ENCODE measurements at regions not wholly inside any gene's neighbourhood (a gene's known extent, or its start where the extent isn't known, plus 50 kb on each side); places are given as distances from the start of the nearest gene placed in this dataset.

DNA sequence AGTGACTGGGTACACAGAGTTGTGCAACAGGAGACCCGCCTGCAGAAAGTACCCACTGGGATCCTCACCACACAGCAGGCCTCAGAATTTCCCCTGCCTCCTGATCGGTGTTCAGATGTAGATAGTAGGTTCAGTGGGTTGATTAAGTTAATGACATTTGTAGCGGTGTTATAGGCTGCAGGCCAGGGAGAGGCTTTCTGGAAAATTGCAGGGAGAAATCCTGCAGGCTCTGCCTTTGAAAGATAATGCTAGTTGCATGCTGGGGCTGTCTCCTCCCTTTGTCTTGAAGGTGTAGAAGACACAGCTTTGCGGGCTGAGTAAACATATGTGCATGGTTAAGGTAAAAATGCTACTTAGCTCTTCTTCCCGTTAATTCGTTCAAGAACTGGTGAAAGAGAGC is 406.3 kb upstream of the RBFOX1 start:
- ChIA-PET POLR2A (no interaction called here), CTCF (no interaction called here)
- TF ChIP-seq, protein P1, sequence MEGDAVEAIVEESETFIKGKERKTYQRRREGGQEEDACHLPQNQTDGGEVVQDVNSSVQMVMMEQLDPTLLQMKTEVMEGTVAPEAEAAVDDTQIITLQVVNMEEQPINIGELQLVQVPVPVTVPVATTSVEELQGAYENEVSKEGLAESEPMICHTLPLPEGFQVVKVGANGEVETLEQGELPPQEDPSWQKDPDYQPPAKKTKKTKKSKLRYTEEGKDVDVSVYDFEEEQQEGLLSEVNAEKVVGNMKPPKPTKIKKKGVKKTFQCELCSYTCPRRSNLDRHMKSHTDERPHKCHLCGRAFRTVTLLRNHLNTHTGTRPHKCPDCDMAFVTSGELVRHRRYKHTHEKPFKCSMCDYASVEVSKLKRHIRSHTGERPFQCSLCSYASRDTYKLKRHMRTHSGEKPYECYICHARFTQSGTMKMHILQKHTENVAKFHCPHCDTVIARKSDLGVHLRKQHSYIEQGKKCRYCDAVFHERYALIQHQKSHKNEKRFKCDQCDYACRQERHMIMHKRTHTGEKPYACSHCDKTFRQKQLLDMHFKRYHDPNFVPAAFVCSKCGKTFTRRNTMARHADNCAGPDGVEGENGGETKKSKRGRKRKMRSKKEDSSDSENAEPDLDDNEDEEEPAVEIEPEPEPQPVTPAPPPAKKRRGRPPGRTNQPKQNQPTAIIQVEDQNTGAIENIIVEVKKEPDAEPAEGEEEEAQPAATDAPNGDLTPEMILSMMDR (IDR thresholded peaks at IDR 0.05; ENCODE audit: insufficient read depth, low read depth, low read length) = no peak
- DNase-seq (ENCODE audit: low read depth) = no peak
- H3K27me3 ChIP-seq (ENCODE audit: control insufficient read depth, insufficient read depth, low read length) = no peaks in the 10 kb centered on the region
- H3K4me3 ChIP-seq (ENCODE audit: low read depth, low read length) = no peak overlapping the region
- H3K36me3 ChIP-seq (ENCODE audit: control insufficient read depth, insufficient read depth, low read length) = no peaks in the 10 kb centered on the region

DNA sequence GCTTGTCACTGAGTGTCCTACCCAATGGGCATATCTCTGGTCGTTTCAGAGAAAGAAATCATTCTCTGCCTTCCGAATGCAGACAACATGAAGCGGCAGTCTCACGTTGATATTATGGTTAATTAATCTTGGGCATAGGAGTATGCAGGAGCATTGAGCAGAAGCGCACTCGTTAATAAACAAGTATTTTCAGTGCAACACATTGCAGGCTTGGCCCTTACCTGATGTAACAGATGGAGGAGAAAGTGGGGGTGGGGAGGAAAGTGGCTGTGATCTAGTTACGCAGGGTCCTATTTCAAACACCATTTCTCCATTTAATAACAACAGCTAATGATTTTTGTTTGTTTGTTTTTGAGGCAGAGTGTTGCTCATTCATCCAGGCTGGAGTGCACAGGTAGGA is 414.0 kb upstream of the RBFOX1 start:
- TF ChIP-seq, protein P1 (IDR thresholded peaks at IDR 0.05; ENCODE audit: insufficient read depth, low read depth, low read length) = no peak
- Histone ChIP-seq H3K36me3 (ENCODE audit: control insufficient read depth, insufficient read depth, low read length) (no peaks in the 10 kb centered on the region), H3K4me3 (ENCODE audit: low read depth, low read length) (no peak overlapping the region), H3K27me3 (ENCODE audit: control insufficient read depth, insufficient read depth, low read length) (no peaks in the 10 kb centered on the region)
- ChIA-PET CTCF (interaction anchor here (0.6 kb wide), 1 partner anchor 1247 kb away, joined by 3 read pairs; no protein-coding TSS in a partner anchor), POLR2A (no interaction called here)
- no peak for DNase-seq (ENCODE audit: low read depth)

DNA sequence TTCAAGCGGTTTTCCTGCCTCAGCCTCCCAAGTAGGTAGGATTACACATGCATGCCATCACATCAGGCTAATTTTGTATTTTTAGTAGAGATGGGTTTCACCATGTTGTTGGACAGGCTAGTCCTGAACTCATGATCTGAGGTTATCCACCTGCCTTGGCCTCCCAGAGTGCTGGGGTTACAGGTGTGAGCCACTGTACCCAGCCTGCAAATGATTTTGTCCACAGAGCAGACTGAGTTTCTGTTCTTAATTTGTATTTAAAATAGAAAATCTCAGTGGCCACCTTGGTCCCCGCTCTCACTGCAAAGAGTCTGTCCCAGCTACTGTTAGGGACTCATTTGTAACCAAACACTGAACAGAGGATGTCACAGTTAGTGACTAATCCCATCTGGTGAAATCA is 415.7 kb upstream of the RBFOX1 start:
- CTCF ChIA-PET = no interaction called here
- POLR2A ChIA-PET = no interaction called here
- H3K36me3 ChIP-seq (ENCODE audit: control insufficient read depth, insufficient read depth, low read length) = no peaks in the 10 kb centered on the region

DNA sequence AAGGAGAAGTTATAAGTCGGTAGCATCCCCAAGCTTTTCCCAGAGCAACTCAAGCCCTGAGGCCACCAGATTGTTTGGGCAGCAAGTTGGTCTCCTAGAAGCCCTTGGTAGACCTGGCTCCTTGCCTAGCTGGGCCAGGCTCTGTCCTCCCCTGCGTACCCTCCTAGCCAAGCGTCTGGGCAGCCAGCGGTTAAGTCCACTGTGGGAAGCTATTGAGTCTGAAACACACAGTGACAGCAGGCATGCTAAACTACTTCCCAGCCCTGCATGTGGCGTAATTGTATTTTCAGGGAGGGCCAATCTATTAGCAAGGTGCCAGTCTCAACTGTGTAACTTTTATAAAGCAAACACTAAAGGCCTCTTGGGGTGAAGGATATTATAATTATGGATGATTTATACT is 419.1 kb upstream of the RBFOX1 start:
- ChIA-PET CTCF (no interaction called here), POLR2A (no interaction called here)
- DNase-seq (ENCODE audit: low read depth) = no peak
- Histone ChIP-seq H3K36me3 (ENCODE audit: control insufficient read depth, insufficient read depth, low read length) (no peaks in the 10 kb centered on the region), H3K27me3 (ENCODE audit: control insufficient read depth, insufficient read depth, low read length) (no peaks in the 10 kb centered on the region), H3K4me3 (ENCODE audit: low read depth, low read length) (no peak overlapping the region)
- TF ChIP-seq, protein P1 (IDR thresholded peaks at IDR 0.05; ENCODE audit: insufficient read depth, low read depth, low read length) = no peak

More for the DNA sequence above, 415.7 kb upstream of the RBFOX1 start:
- no peaks in the 10 kb centered on the region for H3K27me3 ChIP-seq (ENCODE audit: control insufficient read depth, insufficient read depth, low read length)
- DNase-seq (ENCODE audit: low read depth) = no peak
- TF ChIP-seq, protein P1 (IDR thresholded peaks at IDR 0.05; ENCODE audit: insufficient read depth, low read depth, low read length) = no peak
- H3K4me3 ChIP-seq (ENCODE audit: low read depth, low read length) = no peak overlapping the region

DNA sequence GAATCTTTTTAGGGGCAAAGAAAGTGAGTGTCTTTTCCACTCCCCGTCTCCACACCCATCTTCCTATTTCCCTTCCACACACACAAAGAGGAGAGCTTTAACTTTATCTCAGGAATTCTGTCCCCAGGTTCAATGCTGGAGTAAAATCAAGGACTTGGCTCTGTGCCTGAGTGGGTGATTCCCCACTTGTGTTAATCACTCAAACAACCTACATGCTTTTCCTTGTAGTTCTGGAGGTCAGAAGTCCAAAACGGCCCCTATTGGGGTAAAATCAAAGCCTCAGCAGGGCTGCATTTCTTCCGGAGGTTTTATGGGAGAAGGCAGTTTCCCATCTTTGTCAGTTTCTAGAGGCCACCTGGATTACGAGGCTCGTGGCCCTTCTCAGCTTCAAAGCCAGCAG is 422.3 kb upstream of the RBFOX1 start:
- Histone ChIP-seq H3K4me3 (ENCODE audit: low read depth, low read length) (no peak overlapping the region), H3K36me3 (ENCODE audit: control insufficient read depth, insufficient read depth, low read length) (no peaks in the 10 kb centered on the region), H3K27me3 (ENCODE audit: control insufficient read depth, insufficient read depth, low read length) (no peaks in the 10 kb centered on the region)
- ChIA-PET CTCF (no interaction called here), POLR2A (no interaction called here)
- DNase-seq (ENCODE audit: low read depth) = no peak
- TF ChIP-seq, protein P1 (IDR thresholded peaks at IDR 0.05; ENCODE audit: insufficient read depth, low read depth, low read length) = no peak
